Fibroblast of skin of abdomen (primary cell): ENCODE measurements at regions not wholly inside any gene's neighbourhood (a gene's known extent, or its start where the extent isn't known, plus 50 kb on each side); places are given as distances from the start of the nearest gene placed in this dataset.

ENCODE experiments used
- DNase-seq: peaks from one replicate; pipeline ENCODE4 v3.0.0-alpha.2; 2013

GRCh38 chr11:119880143-119880542 lies 151.1 kb upstream of the NECTIN1 start:
- DNase-seq: no peak

DNA sequence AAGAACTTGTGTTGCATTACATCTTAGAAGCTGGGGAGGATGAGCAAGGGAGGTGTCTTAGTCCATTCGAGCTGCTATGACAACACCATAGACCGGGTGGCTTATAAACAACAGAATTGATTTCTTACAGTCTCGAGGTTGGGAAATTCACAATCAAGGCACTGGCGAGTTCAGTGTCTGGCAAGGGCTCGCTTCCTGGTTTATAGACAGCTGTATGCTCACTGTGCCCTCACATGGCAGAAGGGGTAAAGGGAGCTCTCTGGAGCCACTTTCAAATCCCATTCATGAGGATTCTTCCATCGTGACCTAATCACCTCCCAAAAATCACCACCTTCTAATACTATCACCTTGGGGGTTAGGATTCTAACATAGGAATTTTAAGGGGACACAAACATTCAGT lies 150.0 kb upstream of the NECTIN1 start:
- DNase-seq: no peak

GRCh38 chr11:119876841-119877240 lies 147.8 kb upstream of the NECTIN1 start:
- DNase-seq: no peak

GRCh38 chr11:119875841-119876600 lies 147.0 kb upstream of the NECTIN1 start:
- no peak for DNase-seq

DNA sequence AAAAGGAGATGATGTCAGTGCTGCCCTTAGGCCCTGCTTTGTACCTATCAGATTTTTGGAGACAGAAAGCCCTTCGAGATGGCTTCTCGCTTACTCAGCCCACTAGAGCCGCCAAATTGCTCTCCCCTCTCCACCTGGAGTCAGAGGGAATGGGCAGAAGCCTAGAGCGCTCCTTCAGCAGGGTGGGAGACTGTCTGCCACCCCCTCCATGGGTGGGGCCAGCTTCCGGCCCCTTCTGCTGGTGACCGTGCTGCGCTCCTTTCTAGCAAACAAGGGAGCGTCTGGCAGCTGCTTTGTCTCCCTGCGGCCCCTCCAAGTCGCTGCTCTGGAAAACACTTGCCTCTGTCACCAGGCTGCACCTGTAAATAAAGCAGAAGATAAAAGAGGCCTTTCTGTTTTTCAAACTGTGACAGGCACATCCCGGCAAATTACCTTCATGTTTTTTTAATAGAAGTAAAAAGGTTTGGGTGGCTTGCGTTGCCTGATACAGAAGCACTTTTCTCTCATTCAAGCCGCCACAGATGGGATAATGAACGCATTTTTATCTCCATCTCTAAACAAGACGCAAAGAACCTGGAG lies 145.7 kb upstream of the NECTIN1 start:
- no peak for DNase-seq

- DNase-seq: no peak
Observed at GRCh38 chr11:119873761-119874421, 144.9 kb upstream of the NECTIN1 start.

GRCh38 chr11:119872611-119873310 lies 143.8 kb upstream of the NECTIN1 start:
- DNase-seq: no peak

- peak; percentile 8 for DNase-seq
Observed at GRCh38 chr11:119865661-119866156, 136.7 kb upstream of the NECTIN1 start.

GRCh38 chr11:119864836-119865235 lies 135.8 kb upstream of the NECTIN1 start:
- DNase-seq: no peak

DNA sequence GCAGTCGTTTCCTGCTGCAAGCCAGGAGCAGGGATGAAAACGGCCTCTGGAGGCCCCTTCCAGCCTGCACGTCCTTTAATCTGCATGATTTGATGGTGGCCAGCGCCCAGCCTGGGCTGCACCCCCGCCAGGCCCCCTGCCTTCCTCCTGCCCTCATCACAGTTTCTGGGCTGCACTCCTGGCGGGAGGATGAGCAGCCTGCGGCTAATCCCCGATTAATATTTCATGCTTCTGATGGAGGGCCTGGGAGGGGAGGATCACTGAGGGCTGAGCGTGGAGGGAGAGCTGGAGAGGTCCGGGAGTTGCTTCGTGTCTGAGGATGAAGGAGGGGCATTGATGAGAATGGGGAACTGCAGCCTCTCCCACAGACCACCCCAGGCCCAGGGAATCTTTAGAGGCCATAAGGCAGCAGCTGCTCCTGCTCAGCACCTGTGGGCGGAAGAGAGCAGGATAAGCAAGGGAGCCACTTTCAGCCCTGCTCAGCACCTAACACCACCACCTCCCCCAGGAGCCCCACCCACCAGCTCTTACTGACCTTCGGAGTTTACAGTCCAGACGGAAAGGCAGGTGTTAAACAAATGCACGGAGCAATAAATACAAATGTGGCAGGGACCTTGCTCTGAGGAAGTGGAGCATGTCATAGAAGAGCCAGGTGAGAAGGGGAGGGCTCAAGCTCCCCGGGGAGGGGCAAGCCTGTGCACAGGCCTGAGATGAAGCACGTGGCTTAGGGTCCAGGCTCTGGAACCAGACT lies 135.0 kb upstream of the NECTIN1 start:
- no peak for DNase-seq

DNA sequence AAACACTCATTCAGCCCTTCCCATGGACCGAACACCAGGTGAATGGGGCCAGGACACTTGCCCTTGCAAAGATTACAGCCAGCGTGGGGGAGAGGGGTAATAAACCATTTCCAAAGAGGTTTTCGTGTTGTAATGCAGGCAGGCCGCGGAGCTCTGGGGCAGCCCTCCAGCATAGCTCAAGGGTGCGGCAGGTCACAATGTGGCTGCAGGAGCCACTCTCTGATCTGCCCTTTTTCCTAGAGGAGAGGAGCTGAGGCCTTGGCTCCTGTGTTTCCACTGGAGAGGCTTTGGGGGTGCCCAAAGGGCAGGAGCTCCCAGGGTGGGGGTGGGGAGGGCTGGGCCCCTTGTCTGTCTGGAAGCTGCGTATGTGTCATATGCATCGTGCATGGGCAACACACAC lies 134.2 kb upstream of the NECTIN1 start:
- DNase-seq: no peak

GRCh38 chr11:119861160-119861559 lies 132.2 kb upstream of the NECTIN1 start:
- DNase-seq: no peak

DNA sequence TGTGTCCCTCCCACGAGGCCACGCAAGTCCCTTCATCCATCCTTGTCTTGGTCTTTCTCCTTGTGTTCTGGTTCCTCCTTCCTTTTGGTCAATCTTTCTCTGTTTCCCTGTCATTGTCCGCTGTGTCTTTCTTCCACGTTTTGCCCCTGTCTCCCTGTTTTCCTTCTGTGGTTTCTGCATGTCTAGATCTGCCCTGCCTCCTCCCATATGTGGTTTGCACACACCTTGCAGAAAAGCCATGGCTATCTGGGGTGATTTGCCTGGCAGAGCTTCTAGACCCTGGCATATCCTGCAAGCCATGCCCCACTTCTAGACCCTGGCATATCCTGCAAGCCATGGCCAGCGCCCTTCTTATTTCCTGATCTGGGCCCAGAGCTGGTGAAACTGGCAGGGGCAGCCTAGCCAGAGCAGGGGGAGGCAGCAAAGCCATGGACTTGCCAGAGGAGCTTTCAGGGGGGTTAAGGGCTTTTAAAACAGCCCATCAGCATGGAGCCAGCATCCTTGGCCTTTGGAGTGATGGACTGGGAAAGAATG lies 131.6 kb upstream of the NECTIN1 start:
- DNase-seq: no peak

DNA sequence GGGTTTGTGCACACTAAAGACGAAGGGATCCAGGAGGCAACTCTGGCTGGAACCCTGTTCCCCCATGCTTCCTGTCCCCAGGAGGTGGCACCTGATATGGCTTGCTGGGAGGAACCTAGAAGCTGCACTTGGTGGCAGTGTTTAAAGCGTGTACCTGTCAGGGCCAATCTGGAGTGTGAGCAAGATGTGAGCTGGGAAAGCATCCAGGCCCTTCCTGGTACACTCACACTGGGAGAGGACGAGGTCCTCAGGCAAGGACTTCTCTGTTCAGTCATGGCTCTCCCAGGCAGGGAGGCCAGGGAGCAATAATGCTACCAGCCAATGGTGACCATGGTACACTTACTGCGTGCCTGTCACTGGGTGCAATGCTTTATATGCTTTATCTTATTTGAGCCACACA lies 130.7 kb upstream of the NECTIN1 start:
- no peak for DNase-seq

DNA sequence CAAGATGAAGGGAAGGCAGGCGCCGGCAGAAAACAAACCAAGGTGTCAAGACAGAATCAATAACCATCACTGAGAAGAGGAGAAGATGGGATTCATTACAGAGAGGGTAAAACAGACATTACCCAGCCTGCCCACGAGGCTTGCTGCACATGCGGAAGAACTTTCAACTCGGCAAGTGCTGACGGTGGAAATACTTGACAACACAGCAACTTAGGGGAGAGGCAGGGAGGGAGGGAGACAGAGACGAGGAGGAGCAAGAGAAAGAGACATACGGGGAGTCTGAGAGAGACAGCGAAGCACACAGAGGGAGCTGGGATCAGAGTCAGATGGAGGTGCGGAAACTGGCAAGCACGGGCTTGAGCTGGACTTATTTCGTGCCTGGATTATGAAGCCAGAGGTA lies 129.3 kb upstream of the NECTIN1 start:
- DNase-seq: no peak

DNA sequence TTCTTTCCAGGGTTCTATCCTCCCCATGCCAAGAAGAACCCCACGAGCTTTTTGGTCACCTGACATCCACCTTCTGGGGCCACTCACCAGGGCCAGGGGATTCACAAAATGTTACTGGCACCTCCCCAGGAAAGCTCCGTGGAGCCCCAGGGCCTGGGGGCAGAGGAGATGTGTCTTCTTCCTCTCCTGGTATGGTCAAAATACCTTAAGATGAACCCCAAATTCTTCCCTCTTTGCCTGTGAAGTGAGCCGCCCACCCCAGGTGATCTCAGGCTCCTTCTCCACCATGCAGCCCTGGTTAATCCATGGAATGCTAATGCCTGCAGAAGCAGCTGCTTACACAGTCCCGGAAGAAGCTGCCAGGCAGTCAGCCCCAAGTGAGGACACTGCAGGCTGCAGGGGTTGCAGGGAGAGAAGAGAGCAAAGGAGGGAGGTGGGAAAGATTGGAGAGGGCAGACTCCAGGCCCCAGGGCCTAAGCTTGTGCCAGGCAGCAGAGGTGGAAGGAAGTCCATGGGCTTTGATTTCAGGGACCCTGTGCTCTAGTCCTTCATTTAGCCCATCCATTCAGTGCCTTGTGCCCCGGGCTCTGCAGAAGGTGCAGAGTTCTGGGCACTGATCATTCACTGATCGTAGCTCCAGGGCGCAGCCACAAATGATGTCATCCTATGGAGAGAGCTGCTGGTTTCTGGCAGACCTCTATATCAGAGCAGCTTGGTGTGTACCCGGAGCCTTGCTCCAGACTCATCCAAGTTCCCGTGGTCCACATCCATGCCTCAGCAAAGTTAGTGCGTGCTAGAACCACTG lies 127.9 kb upstream of the NECTIN1 start:
- no peak for DNase-seq

GRCh38 chr11:119855066-119855465 lies 126.1 kb upstream of the NECTIN1 start:
- no peak for DNase-seq

DNA sequence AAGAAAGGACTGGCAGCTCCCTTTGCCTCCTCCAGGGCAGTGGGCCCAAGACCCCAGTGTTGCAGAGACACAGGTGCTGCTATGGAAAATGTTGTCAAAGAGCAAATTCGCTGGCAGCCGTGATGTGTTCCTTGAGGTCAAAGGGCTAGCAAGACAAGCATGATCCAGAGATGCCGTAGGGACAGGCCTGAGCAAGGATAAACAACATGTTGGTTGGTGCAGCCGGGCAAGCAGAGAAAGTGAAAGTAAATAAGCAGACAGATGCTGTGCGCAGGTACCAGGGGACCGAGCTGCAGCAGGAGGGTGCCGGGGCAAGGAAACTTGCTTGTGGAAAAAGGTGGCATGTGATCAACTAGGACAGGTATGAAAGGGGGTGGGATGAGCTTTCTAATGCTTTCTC lies 125.5 kb upstream of the NECTIN1 start:
- DNase-seq: no peak

DNA sequence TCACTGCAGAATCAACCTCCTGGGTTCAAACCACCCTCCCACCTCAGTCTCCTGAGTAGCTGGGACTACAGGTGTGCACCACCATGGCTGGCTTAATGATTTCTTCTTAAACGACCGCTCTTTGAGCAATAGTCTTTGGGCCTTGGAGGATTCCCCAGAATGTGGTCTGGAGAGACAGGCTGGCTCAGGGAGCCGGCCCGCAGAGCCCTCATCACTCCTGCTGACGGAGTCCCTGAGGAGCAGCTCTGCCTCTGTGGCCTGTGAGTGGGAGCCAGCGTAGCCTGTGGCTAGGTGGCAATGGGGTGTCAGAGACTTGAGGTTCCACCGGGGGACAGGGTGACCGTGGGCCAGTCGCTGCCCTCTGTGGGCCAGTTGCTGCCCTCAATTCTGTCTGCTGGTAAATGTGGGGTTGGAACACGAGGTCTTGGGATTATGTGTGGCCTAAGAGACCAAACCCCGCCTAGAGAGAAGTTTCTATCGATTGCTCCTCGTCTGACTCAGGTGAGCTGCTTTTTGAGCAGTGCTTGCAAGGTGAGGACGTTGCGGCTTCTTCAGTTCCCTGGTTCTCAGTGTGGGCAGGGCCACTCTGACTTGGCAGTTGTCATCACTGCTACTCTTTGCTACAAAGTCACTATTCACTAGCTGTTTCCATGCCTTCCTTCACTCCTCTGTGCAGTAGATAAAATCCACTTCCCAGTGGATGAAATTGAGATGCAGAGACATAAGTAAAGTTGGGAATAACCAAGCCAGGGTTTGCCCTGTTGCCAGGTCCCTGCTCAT lies 124.8 kb upstream of the NECTIN1 start:
- no peak for DNase-seq

- DNase-seq: no peak
Observed at GRCh38 chr11:119852741-119853140, 123.7 kb upstream of the NECTIN1 start.
